GM12892 (cell line): ENCODE measurements at regions not wholly inside any gene's neighbourhood (a gene's known extent, or its start where the extent isn't known, plus 50 kb on each side); places are given as distances from the start of the nearest gene placed in this dataset.

ENCODE experiments used
- POLR2A ChIP-seq: IDR thresholded peaks from 2 replicates; pipeline ENCODE4 v1.6.1; 2011; ENCODE audit warnings: low read depth, low read length, control low read depth
- TAF1 ChIP-seq: IDR thresholded peaks from 2 replicates; pipeline ENCODE4 v1.6.1; 2011; ENCODE audit warnings: low read depth, mild to moderate bottlenecking, control low read depth, low read length, borderline replicate concordance

DNA sequence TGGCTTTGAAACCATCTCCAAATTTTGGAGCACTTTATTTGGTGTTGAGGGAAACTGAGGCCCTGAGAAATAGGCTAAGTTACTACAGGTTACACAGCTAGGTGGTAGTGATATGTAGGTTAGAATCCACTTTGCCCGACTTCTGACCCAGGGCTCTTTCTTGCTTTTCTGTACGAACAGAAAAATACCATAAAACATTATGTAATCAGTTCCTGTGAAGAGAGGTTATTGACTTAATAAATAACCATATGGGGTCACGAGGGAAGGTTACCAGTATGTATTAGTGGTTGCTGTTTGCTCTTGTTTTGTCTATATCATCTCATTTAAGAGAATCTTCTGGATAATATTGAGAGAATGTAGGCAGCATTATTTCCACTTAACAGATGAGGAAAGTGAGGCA lies 172.2 kb upstream of the MAF start:
- TF ChIP-seq TAF1 (no peak), POLR2A (no peak)
